ENCODE measurements at regions not wholly inside any gene's neighbourhood (a gene's known extent, or its start where the extent isn't known, plus 50 kb on each side); places are given as distances from the start of the nearest gene placed in this dataset.
"Not testable (repeated sequence)": the region's sequence is repeated elsewhere in the genome, so short reads cannot be mapped to it uniquely, and the experiment has no call there.

DNA sequence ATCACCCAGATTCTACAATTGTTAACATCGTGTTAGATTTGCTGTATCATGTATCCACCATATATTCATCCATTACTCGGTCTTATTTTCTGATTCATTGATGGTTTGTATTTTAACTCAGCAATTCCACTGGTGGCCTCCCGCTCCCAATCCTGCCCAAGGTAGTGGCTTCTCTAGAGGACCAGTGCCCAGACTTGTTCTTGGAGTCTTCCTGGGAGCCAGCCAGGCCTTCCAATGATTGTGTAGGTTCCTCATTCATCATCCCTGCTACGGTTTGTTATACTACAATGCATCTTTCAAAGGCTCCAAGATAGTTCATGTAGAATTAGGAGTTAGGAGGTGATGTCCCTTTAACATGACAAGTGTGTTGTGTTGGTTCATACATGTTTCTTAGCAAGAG, 451.1 kb downstream of the SETD4 start:
- no peak for DNase-seq

DNA sequence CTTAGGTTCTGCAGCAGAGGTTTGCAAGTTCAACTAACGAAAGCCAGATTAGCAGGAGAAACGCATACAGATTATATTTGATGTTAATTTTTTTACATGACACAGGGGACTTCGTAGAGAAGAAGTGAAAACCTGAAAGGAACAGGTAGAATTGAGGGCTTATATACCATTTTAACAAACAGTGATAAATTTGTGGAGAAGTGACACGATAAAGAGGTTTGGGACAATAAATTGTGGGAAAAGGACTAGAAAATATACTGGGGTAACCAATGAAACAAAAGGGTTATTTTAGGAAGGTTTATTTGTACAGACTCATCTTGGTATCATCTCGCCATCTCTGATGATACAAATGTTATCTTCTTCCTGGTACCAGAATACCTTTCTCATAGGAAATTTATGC, 452.9 kb downstream of the SETD4 start:
- no peak for DNase-seq

- DNase-seq, result no peak
These were observed 453.7 kb downstream of the SETD4 start for GRCh38 chr21:35606578-35606977.

GRCh38 chr21:35606146-35606545, 454.2 kb downstream of the SETD4 start:
- DNase-seq, result no peak

GRCh38 chr21:35603494-35603893, 456.8 kb downstream of the SETD4 start:
- DNase-seq, result no peak

GRCh38 chr21:35602811-35603362, 457.4 kb downstream of the SETD4 start:
- DNase-seq, result no peak

DNA sequence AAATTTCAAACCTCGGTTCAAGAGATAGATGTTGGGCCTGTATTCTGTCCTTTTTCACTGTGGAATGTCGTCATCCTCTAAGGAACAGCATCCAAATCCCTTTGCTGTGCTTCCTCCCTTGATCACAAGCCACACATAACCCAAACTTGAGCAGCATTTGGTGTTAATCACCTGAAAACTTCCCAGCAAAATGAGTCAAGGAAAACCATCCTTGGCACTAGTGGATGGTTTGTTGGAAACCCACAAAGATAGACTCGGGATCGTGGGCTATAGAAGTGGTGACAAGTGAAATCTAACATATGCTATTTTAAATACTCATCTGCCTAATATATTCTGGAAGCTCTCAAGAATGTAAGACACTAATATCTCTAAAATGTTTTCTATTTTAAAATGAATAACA, 459.1 kb downstream of the SETD4 start:
- DNase-seq, result no peak

GRCh38 chr21:35599164-35599563, 461.2 kb downstream of the SETD4 start:
- DNase-seq, result no peak

DNA sequence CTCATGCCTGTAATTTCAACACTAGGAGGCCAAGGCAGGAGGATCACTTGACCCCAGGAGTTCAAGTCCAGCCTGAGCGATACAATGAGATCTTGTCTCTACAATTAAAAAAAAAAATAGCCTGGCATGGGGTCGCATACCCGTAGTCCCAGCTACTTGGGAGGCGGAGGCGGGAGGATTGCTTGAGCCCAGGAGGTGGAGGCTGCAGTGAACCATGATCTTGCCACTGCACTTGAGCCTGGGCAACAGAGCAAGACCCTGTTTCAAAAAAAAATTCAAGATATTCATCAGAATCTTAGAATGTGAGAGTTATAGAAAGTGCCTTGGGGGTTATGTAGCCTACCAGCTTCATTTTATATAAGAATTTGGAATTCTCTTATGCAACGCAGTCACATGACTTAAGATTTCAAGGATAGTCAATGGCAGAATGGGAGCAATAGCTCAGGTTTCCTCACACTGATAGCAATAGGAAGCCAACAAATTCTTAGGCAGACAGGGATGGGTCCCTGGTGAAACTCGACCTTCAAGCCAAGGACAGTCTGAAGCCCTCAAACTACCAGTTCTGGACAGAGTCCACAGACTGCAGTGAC, 462.5 kb downstream of the SETD4 start:
- DNase-seq, result no peak

DNA sequence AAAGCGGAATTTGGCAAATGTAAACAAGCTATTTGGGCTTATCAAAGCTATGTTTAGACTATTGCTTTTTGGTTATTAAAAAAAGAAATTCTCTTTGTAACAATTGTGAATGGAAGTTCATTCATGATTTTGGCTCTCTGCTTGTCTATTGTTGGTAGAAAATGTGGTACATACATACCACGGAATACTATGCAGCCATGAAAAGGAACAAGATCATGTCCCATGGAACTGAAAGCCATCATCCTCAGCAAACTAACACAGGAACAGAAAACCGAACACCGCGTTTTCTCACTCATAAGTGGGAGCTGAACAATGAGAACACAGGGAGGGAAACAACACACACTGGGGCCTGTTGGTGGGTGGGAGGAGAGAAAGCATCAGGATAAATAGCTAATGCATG, 465.4 kb downstream of the SETD4 start:
- DNase-seq, result no peak

DNA sequence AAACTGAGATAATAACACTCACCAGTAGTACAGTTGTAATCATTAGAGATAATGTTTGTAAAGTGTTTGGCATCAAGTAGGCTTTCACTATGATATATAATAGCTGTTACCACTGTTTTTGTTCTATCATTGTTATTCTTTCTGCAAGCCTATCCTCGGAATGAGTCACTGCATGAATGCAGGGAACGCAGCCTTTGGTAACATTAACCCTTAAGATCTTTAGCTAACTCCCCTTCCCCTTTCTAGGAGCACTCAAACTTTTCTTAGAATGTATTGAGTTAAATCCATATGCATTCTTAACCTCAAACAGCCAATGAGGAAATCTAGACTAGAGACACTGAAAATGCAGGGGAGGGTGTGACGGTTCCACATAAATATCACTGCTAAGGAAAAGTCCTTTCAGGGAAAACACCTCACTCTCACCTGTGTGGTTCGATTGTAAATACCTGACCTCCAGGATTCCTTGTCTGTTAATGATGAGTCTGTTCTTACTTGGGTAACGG, 467.3 kb downstream of the SETD4 start:
- no peak for DNase-seq

GRCh38 chr21:35590284-35590683, 470.0 kb downstream of the SETD4 start:
- not testable (repeated sequence) for DNase-seq

DNA sequence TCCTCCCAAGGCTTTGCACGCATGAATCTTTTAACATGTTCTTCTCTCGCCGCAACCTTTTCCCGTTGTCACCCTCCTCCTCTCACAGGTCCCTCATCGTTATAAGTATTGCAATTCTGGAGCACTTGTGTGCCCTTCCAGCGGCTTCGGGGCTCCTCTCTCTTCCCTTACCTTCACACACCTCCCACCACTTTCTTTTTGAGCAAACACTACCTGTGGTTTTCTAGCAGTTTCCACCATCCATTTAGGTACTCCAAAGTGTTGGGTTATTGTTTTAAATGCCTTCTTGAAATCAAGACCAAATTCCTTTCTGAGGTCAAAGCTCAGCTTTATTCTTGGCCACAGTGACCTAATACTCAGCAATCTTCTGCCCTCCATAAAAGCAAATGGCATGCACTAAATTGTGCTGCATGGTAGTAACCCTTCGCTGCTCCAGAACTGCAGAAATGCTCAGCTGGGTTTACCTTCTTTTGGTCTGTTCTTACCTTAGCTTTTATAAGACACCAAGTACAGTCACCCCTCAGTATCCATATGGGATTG, 472.4 kb downstream of the SETD4 start:
- DNase-seq, result no peak

- DNase-seq, result no peak
These were observed 474.0 kb downstream of the SETD4 start for GRCh38 chr21:35586305-35586704.

GRCh38 chr21:35585878-35586277, 474.4 kb downstream of the SETD4 start:
- DNase-seq, result no peak

DNA sequence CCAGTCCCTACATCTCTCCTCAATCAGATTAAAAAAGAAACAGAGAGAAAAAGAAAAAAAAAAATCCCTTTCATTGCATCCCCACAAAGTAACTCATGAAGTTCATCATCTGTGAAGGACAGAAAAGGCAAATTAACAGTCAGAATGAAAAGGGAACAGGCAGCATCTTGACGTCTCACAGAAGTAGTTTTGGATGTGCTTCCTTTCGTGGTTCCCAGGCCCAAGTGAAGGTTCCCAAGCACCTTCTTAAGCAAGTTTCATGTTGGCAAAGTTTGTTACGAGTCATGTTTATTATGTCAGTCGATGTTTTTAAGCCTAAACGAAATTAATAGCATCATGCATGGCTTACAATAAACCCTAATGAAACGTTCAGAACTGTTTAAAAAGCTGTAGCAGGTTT, 475.2 kb downstream of the SETD4 start:
- no peak for DNase-seq

GRCh38 chr21:35583566-35584216, 476.6 kb downstream of the SETD4 start:
- DNase-seq, result no peak

DNA sequence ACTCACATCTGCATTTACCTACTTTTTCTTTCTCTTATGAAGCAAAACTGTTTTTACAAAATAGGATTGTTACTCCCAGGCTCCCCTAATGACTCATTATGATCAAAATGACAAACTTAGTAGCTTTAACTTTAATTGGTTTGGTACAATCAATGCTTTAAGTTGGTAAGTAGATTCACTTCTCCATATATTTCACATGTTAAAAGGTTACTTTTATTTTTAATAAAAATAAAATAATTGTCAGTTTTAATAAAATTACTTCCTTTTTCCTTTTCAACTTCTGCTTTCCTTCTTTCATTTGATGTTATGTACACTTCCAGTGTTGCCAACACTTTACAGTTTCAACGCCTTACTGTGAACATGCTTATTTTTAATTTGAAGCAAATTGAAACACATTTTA, 477.6 kb downstream of the SETD4 start:
- no peak for DNase-seq

DNA sequence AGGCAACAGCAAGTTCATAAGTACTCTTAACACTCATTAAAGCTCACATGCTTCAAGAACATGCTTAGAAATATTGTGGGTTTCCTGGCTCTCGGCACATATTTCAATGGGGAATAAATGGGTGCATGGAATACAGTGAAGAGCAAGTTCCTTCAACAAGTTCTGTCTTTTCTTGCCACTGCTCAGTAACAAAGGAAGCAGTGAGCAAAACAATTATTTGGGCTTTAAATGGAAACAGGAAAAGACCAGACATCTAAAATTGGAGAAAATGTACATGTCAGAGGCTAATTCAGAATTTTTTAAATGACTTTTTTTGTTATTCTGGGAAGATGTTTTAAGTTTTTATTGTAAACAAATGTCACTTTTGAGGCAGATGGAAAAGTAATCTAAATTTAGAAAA, 478.7 kb downstream of the SETD4 start:
- DNase-seq, result no peak

DNA sequence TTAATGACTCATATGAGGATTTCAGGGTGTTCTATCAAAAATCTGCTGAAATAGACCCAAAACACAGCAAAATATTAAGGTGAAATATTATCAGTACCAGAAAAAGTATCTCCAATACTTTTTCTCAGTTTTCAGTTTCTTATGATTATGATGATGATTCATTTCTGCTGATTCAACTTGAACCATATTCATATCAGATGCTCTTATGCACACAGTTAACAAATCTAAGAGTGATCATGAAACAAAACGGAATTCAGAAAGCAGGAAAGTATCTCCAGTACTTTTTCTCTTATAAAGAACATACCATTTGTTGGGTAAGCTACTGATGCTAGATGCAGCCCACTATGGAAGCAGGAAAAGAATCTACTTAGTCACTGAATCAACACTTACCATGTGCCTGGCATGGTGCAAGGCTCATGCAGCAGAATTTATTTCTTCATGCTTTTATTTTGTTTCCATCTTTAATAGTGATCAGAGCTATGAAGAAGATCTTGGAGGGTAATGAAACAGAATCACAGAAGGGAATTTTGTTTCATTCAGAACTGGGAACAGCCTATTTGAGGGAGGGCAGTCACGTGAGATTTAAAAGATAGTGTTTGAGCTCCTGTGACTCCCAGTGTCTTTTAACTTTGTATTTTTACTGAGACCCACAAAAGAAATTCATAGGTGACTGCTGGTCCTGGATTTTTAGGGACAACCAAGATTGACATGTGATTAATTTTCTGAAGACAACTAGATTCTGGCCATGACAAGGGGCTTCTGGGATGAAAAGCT, 480.6 kb downstream of the SETD4 start:
- DNase-seq, result no peak

DNA sequence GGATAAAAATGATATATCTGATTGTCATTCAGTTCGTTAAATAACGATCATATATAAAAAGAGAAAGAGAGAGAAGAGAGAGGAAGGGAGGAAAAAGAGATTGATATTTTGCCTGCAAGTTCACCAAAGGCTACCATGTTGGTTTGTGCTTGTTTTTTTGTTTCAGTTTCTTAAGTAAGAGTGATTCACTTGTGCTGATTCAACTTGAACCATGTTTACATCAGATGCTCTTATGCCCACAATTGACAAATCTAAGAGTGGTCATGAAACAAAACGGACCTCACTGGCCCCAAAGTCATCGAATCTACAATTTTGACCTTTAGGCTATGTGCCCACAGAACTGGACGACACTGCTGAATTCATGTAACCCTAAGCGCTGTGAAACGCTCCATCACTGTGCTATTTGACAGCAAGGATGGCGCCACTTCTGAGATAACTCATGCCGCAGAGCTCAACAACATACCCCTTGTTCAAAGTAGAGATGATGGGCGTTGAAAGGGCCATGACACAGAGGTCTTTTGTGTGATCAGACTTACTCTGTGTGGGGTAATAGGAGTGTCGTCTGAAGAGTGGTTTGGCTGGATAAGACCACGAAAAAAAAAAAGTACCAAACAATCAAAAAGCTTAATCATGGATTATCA, 481.4 kb downstream of the SETD4 start:
- peak in 1 of 56 donors; percentile 2 for DNase-seq
